GM10847 (cell line): ENCODE measurements at regions not wholly inside any gene's neighbourhood (a gene's known extent, or its start where the extent isn't known, plus 50 kb on each side); places are given as distances from the start of the nearest gene placed in this dataset.

Experiments used
- POLR2A ChIP-seq: IDR thresholded peaks from 2 replicates; pipeline ENCODE4 v1.6.1; 2011; ENCODE audit not compliant: insufficient read length; ENCODE audit errors: extremely low read depth

DNA sequence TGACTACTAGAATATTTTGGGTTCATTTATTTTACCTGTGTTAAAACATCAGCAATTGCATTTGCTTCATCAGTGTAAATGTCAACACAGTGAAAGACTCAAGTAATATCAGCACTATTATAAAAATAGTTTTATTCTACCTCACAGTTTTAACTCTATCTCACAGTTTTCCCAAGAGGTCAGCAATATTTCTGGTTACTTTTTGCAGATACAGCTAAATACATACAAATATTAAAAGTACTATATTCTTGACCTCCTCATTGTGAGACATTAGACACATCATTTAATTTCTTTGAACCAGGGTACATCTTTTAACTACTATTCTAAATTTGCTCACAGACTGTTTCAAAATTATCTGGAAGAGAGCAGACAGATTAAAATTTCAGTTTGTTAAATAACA, 321.7 kb upstream of the OR4E1 start:
- no peak for TF ChIP-seq POLR2A

DNA sequence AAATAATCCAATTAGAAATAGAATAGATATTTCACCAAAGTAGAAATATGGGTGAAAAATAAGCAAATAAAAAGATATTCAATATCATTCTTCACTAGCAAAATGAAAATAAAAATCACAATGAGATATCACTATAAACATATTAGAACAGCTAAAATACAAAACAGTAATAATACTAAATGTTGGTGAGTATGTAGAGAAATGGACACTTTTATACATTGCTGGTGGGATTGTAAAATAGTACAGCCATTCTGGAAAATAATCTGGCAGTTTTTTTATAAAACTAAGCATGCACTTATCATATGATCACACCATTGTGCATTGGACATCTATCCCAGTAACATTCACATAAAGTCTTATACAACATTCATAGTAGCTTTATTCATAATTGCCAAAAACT, 320.2 kb upstream of the OR4E1 start:
- no peak for TF ChIP-seq POLR2A

DNA sequence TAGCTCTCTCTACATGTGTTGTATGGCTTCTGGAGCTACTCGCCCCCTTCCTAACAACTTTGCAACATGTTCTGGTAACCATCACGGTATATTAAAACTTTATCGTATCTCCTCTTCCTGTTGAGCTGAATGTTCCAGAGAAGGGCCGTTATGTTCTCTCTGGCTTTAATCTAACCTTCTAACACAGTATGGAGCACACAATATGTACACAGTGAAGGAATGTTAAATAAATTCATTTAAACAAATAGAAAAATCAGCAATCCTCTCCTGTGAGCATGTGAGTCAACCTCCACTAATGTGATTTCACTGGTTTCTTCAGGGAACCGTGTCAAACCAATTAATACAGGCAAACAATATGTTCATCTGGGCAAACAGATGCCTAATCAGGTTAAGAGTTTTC, 319.5 kb upstream of the OR4E1 start:
- no peak for TF ChIP-seq POLR2A

DNA sequence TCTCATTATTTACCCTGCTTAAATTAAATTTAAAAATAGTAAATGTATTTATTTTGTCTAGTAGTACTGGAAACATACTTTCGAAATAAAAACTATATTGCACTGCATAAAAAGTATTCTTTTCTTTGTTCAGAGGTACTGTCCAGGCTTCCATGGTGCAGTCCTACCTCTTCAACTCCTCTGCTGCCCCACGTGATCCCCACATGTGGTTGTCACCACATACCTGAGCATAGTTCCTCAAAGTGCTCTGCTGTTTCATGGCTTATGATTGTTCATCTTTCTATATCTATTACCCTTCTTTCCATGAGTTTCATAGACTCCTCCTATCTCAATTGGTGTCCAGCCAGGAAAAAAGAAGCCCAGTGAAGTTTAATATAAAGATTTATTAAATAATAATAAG, 317.5 kb upstream of the OR4E1 start:
- no peak for TF ChIP-seq POLR2A

DNA sequence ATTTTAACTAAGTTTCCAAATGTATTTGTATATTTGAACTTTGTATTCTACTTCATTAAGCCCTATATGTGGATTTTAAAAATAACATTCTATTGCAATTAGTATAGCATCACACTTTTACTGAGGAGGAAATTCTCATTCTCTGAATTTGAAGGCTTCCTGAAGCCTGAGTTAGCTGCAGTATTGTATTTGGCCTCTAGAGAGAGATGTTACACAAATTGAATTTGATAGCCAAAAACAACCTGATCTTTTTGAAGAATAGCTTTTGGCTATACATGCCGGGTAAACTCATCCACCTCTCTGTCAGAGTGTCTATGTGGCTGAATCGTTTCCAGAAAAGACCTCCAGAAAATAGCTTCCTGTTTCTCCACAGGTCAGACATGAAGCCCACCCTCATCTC, 316.5 kb upstream of the OR4E1 start:
- no peak for TF ChIP-seq POLR2A

DNA sequence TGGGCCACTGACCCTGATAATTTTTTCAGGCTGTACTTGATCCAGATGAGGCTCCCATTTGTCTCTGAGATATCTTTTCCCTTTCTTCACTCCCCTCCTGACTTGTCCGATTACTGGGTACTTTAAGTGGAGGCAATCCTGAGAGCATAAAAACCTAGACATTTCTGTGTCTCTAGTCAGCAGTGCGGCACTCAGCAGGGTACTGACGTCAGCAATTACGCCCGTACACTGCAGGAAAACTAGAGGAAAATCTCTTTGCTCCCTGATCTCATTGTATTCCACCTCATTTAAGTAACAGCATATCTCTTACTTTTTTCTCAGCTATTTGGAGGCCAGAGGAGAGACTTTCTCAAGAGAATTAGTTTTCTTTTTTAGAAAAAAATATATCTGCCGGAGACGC, 315.5 kb upstream of the OR4E1 start:
- no peak for TF ChIP-seq POLR2A

DNA sequence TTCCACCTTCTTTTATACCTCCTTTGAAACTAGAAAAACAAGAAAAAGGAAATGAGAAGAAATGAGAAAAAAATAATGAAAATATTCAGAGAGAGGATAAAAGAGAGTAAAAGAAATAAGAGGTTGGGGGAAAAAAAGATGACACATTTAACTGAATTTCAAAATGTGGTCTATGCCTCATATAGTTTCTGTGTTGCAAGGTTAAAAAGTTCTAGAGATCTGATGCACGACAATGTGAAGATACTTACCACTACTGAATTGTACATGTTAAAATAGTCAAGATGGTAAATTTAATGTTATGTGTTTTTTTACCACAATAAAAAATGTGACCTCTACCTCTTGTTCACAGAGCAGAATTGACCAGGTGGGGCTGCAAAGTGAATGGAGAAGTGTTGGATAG, 314.8 kb upstream of the OR4E1 start:
- no peak for TF ChIP-seq POLR2A

DNA sequence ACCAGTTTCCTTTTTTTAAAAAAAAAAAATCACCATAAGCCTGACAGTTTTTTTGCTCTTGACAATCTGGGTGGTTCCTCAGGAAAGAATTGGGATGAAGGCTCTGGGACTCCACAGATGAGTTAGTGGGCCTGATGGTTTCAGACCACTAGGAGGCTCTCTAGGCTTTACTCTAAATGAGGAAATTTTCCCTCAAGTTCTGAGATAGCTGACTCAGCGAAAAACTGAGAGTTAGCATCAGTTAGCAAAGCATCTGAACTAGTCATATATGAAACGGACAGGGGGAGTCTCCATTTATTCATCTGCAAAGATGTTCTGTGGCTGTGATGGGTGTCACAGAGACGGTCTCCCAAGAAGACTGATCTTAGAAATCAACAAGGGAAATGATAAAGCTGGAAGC, 314.3 kb upstream of the OR4E1 start:
- no peak for TF ChIP-seq POLR2A

DNA sequence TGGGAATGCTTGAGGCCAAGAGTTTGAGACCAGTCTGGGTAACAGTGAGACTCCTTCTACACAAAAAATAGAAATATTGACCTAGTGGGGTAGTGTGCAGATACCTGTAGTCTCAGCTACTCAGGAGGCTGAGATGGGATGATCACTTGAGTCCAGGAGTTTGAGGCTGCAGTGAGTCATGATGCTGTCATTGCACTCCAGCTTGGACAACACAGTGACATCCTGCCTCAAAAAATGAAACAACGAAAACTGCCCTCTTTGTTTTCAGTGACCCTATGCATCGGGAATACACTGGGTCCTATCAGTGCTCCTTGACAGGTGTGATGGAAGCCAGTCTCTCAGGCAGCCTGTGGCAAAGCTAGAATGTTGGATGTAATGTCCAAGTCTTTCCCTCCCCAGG, 311.5 kb upstream of the OR4E1 start:
- no peak for TF ChIP-seq POLR2A

DNA sequence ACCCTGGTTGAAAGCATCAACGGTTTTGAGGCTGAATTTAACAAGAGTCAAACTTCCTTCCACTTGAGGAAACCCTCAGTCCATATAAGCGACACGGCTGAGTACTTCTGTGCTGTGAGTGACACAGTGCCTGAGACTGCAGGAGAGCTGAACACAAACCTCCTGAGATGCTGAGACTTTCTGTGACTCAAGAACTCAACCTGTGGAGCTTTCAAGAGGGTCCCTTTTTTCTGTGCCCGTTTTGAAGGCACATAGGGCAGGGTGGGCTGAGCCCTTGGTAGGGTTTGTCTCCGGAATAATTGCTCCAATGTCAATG, 305.3 kb upstream of the OR4E1 start:
- no peak for TF ChIP-seq POLR2A

DNA sequence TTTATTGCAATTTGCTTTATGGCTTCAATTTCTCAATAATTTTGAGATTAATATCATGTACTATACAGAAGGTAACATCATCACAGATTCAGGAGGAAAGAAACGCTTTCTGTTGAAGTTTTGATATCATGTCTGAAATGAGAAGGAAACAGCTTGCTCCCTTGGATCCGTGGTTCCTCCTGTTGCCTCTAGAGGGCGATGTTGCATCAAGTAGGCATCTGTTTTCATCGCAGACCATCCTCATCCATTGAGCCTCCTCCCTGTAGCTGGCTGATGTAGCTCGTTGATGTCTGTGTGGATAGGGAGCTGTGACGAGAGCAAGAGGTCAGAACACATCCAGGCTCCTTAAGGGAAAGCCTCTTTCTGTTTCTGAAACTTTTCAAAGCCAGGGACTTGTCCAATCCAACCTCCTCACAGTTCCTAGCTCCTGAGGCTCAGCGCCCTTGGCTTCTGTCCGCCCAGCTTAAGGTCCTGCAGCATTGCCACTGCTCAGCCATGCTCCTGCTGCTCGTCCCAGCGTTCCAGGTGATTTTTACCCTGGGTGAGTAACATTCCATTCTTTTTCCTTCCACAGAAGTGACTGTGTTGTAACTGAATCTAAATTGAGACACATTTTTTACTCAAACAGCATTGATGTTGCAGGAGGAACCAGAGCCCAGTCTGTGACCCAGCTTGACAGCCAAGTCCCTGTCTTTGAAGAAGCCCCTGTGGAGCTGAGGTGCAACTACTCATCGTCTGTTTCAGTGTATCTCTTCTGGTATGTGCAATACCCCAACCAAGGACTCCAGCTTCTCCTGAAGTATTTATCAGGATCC, 304.8 kb upstream of the OR4E1 start:
- no peak for TF ChIP-seq POLR2A

DNA sequence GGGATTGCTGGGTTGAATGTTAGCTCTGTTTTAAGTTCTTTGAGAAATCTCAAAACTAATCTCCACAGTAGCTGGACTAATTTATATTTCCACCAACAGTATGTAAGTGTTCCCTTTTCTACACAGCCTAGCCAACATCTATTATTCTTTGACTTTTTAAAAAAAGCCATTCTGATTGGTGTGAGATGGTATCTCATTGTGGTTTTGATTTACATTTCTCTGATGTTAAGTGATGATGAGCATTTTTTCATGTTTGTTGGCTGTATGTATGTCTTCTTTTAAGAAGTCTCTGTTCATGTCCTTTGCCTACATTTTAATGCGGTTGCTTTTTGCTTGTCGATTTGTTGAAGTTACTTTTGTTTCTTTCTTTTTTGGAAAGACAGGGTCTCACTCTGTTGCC, 301.1 kb upstream of the OR4E1 start:
- no peak for TF ChIP-seq POLR2A

DNA sequence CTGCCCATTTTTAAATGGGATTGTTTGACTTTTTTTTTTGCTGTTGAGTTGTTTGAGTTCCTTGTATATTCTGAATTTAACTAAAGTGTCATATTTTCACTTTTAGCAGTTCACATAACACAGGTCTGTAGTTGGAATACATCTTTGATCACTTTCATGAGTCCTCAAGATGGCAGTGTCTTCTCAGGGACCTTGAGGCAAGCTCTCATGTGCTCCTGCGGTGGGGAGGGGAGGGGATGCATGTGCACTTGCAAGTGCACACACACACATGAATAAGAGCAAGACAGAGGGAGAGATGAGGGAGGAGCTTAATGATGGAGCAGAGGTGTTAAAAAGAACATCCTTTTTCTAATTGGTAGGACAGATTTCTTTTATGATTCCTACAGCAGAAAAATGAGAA, 291.4 kb upstream of the OR4E1 start:
- no peak for TF ChIP-seq POLR2A

DNA sequence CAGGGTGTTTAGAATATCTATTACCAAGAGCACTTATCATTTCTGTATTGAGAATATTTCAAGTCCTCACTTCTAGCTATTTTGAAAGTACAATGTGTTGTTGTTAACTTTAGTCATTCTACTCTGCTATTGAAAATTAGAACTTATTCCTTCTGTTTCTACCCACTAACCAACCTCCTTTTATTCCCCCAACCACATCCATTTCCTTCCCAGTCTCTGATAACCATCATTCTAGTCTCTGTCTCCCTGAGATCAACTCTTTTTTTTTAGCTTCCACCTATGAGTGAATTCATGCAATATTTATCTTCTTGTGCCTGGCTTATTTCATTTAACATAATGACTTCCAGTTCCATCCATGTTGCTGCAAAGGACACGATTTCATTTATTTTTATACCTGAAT, 290.6 kb upstream of the OR4E1 start:
- no peak for TF ChIP-seq POLR2A

DNA sequence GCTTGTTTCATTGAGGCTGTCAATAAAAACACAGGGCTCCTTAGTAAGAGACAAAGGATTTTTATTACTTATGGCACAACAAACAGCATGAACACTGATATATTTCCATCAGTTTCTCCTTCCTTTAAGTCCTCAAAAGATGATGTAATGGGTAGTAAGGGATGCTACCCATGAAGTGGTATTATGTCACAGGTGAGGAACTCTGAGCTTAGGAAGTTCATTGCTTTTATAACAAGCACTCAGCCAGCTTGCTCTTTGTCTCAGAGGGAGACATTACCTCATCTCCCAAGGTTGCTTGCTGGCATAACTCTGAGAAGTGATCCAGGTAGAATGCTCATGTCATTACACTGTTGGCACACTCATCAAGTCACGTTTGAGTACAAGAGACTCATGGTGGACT, 287.0 kb upstream of the OR4E1 start:
- no peak for TF ChIP-seq POLR2A

DNA sequence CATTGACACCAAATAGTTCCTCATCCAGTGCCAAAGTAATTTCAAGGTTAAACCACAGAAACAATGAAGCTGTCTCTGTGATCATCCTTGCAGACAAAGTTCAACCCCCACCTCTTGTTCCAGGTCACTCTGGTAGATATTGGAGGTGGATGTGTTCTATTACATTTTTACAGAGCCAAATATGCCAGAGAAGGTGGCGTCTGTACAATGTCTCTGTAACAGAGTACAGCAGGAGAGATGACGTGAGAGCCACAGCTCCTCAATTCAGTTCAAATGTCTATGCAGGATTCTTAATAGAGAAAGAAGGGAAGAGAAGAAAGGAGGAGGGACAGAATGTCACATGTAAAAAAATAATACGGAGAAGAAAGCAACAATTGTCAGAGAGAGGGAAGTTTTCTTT, 268.3 kb upstream of the OR4E1 start:
- TF ChIP-seq POLR2A = no peak

DNA sequence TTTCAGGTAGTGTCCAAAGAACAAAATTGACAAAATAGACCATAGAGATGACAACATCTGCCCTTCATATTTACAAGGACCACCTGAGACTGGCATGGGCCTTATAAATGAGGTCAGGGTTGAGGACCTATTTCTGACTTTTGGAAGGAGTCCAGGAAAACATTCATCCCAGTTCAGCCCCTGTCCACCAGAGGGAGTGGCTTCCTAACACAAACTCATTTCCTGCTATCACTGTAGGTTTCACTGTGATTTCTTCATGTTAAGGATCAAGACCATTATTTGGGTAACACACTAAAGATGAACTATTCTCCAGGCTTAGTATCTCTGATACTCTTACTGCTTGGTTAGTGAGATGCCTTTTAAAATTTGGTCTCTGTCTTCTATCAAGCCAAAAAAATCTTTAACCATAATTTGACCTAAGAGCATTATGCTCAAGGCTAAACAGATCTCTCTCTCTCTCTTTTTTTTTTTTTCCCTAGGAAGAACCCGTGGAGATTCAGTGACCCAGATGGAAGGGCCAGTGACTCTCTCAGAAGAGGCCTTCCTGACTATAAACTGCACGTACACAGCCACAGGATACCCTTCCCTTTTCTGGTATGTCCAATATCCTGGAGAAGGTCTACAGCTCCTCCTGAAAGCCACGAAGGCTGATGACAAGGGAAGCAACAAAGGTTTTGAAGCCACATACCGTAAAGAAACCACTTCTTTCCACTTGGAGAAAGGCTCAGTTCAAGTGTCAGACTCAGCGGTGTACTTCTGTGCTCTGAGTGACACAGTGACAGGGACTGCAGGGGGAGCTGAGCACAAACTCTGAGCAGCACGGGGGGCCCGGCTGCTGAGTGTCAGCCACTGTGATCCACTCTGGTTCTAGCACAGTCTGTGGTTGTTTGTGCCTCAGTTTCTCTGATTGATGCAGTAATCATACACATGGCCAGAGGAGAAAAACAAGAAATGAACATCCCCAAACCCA, 267.6 kb upstream of the OR4E1 start:
- TF ChIP-seq POLR2A = no peak

DNA sequence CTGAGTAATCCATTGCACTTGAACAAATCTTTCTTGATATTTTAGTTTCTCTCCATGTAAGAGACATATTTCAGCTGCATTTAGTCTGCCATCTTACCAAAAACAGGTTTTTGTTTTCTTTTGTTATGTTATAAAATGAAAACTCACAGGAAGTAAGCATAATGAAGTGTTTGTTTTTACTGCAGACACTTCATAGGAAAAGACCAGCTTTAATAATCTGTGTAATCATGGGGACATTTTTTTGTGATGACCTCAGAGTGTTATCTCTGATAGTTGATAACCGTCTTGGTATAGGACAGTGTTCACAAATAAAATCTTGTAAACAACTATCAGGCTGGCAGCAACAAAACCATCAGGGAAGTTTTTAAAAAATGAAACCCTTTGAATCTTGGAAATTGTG, 266.2 kb upstream of the OR4E1 start:
- TF ChIP-seq POLR2A = no peak
